IMR-90 (cell line): ENCODE measurements at regions not wholly inside any gene's neighbourhood (a gene's known extent, or its start where the extent isn't known, plus 50 kb on each side); places are given as distances from the start of the nearest gene placed in this dataset.

Source experiments
- ATAC-seq: fragments of 200-7000 bp; cut with Tn5 transposase; 2 replicates; pipeline ENCODE4 v1.9.1; 2020; ENCODE audit warnings: low read depth, mild to moderate bottlenecking, moderate library complexity
- BruUV-seq: library from RNA; stranded (reverse); fragments of 400-500 nt; replicated peaks from 2 replicates; lab custom pipeline; 2021; lab: Mats Ljungman, UMichigan
- CTCF ChIA-PET: fragments of 300-600 bp; formaldehyde crosslinking; extraction: SDS; loops from one replicate; lab custom pipeline; 2021; ENCODE audit warnings: antibody characterized with exemption; lab: Yijun Ruan, JAX
- POLR2A ChIA-PET: fragments of 300-600 bp; sonication (Branson Sonifier 250); formaldehyde crosslinking; loops from one replicate; lab custom pipeline; 2022; ENCODE audit warnings: antibody characterized with exemption; ENCODE audit not compliant: unreplicated experiment; lab: Charles Lee
- DNase-seq: peaks from one replicate; pipeline ENCODE4 v3.0.0; 2013
- H2AFZ ChIP-seq: replicated peaks from 2 replicates; pipeline ENCODE3; 2013; ENCODE audit warnings: low read length, mild to moderate bottlenecking; ENCODE audit not compliant: poor library complexity
- H2AK5ac ChIP-seq: 2 replicates; pipeline ENCODE4 v1.6.1; 2013; ENCODE audit warnings: low read depth, low read length, inconsistent platforms
- H2AK9ac ChIP-seq: replicated peaks from 2 replicates; pipeline ENCODE3; 2013; ENCODE audit warnings: mild to moderate bottlenecking, low read depth, low read length, moderate library complexity; ENCODE audit not compliant: poor library complexity
- H2BK120ac ChIP-seq: 2 replicates; pipeline ENCODE4 v1.6.1; 2013; ENCODE audit warnings: low read depth, low read length, inconsistent platforms
- H2BK15ac ChIP-seq: 3 replicates; pipeline ENCODE4 v1.6.1; 2013; ENCODE audit warnings: low read depth, low read length, inconsistent platforms
- H2BK20ac ChIP-seq: 2 replicates; pipeline ENCODE4 v1.6.1; 2013; ENCODE audit warnings: low read depth, mild to moderate bottlenecking, inconsistent platforms, low read length, moderate library complexity
- H2BK5ac ChIP-seq: 2 replicates; pipeline ENCODE4 v1.6.1; 2013; ENCODE audit warnings: mild to moderate bottlenecking, low read depth, low read length, inconsistent platforms; ENCODE audit not compliant: poor library complexity, severe bottlenecking
- H3K14ac ChIP-seq: replicated peaks from 2 replicates; pipeline ENCODE4 v1.6.1; 2013; ENCODE audit warnings: low read depth, low read length, inconsistent platforms
- H3K18ac ChIP-seq: 2 replicates; pipeline ENCODE4 v1.6.1; 2013; ENCODE audit warnings: low read depth, low read length, control low read depth
- H3K23ac ChIP-seq: 2 replicates; pipeline ENCODE4 v1.6.1; 2013; ENCODE audit warnings: low read depth, low read length, inconsistent platforms
- H3K27ac ChIP-seq: 2 replicates; pipeline ENCODE4 v1.5.1; 2013; ENCODE audit warnings: mild to moderate bottlenecking, control low read depth, low read length; ENCODE audit not compliant: insufficient read depth
- H3K27me3 ChIP-seq: 2 replicates; pipeline ENCODE4 v1.6.1; 2013; ENCODE audit warnings: low read length; ENCODE audit not compliant: control insufficient read depth, insufficient read depth
- H3K36me3 ChIP-seq: 2 replicates; pipeline ENCODE4 v1.6.1; 2013; ENCODE audit warnings: low read length, mixed read lengths; ENCODE audit not compliant: control insufficient read depth, insufficient read depth
- H3K4ac ChIP-seq: 2 replicates; pipeline ENCODE4 v1.6.1; 2013; ENCODE audit warnings: low read depth, low read length, inconsistent platforms
- H3K4me1 ChIP-seq: 2 replicates; pipeline ENCODE4 v1.6.1; 2013; ENCODE audit warnings: low read length, mixed read lengths; ENCODE audit not compliant: control insufficient read depth, insufficient read depth
- H3K4me2 ChIP-seq: 2 replicates; pipeline ENCODE4 v1.6.1; 2013; ENCODE audit warnings: low read depth, mild to moderate bottlenecking, control low read depth, low read length, moderate library complexity
- H3K4me3 ChIP-seq: 2 replicates; pipeline ENCODE4 v1.5.1; 2013; ENCODE audit warnings: low read depth, mild to moderate bottlenecking, control low read depth, low read length, moderate library complexity; ENCODE audit not compliant: insufficient read depth
- H3K56ac ChIP-seq: 2 replicates; pipeline ENCODE4 v1.6.1; 2013; ENCODE audit warnings: low read length, inconsistent platforms; ENCODE audit not compliant: insufficient read depth; ENCODE audit errors: extremely low read depth
- H3K79me1 ChIP-seq, 2 experiments: 2 replicates each; pipeline ENCODE4 v1.6.1; 2013; ENCODE audit warnings: low read length in 2 of 2, inconsistent platforms in 1 of 2, low read depth in 1 of 2
- H3K9ac ChIP-seq: 2 replicates; pipeline ENCODE4 v1.6.1; 2013; ENCODE audit warnings: low read depth, low read length, control low read depth
- H3K9me1 ChIP-seq: 2 replicates; pipeline ENCODE4 v1.6.1; 2013; ENCODE audit warnings: low read length, inconsistent platforms; ENCODE audit not compliant: insufficient read depth
- H3K9me3 ChIP-seq: 2 replicates; pipeline ENCODE4 v1.6.1; 2013; ENCODE audit warnings: low read length; ENCODE audit not compliant: control insufficient read depth, insufficient read depth
- H4K20me1 ChIP-seq: 2 replicates; pipeline ENCODE4 v1.6.1; 2013; ENCODE audit warnings: low read length, inconsistent platforms; ENCODE audit not compliant: insufficient read depth
- H4K5ac ChIP-seq: 2 replicates; pipeline ENCODE4 v1.6.1; 2013; ENCODE audit warnings: mild to moderate bottlenecking, low read depth, low read length, control low read depth
- H4K8ac ChIP-seq, 2 experiments: 2 replicates each; pipeline ENCODE4 v1.6.1; 2013; ENCODE audit warnings: low read depth in 2 of 2, low read length in 2 of 2, control low read depth in 1 of 2, inconsistent platforms in 1 of 2
- H4K91ac ChIP-seq: 2 replicates; pipeline ENCODE4 v1.6.1; 2013; ENCODE audit warnings: low read depth, low read length, inconsistent platforms; ENCODE audit not compliant: insufficient read depth
- BHLHE40 ChIP-seq: fragments of 150-350 bp; IDR thresholded peaks from 2 replicates; pipeline ENCODE4 v1.6.1; 2016; ENCODE audit warnings: mild to moderate bottlenecking, low read depth, low read length
- CEBPB ChIP-seq: IDR thresholded peaks from 2 replicates; pipeline ENCODE4 v1.6.1; 2012; ENCODE audit warnings: low read depth, low read length, improper control_type of control experiment
- CHD1 ChIP-seq: IDR thresholded peaks from 2 replicates; pipeline ENCODE4 v1.6.1; 2012; ENCODE audit warnings: low read depth, low read length, improper control_type of control experiment
- CTCF ChIP-seq: conservative IDR thresholded peaks from 2 replicates; pipeline ENCODE4 v1.5.1; 2012; ENCODE audit warnings: mild to moderate bottlenecking, low read depth, low read length, improper control_type of control experiment
- ELK1 ChIP-seq: fragments of 150-350 bp; IDR thresholded peaks from 2 replicates; pipeline ENCODE4 v1.6.1; 2016; ENCODE audit warnings: low read depth, mild to moderate bottlenecking, low read length, moderate library complexity, borderline replicate concordance
- FOS ChIP-seq: fragments of 150-350 bp; IDR thresholded peaks from 2 replicates; pipeline ENCODE4 v1.6.1; 2016; ENCODE audit warnings: low read depth, low read length
- MAFK ChIP-seq: IDR thresholded peaks from 2 replicates; pipeline ENCODE4 v1.6.1; 2012; ENCODE audit warnings: low read depth, low read length, improper control_type of control experiment
- MAZ ChIP-seq: IDR thresholded peaks from 2 replicates; pipeline ENCODE4 v1.6.1; 2012; ENCODE audit warnings: low read depth, mild to moderate bottlenecking, low read length, improper control_type of control experiment, moderate library complexity, borderline replicate concordance
- MXI1 ChIP-seq: IDR thresholded peaks from 2 replicates; pipeline ENCODE4 v1.6.1; 2012; ENCODE audit warnings: low read depth, mild to moderate bottlenecking, low read length, moderate library complexity, borderline replicate concordance
- NFE2L2 ChIP-seq: fragments of 150-350 bp; IDR thresholded peaks from 2 replicates; pipeline ENCODE4 v1.6.1; 2016; ENCODE audit warnings: low read depth, mild to moderate bottlenecking, low read length
- POLR2A ChIP-seq: IDR thresholded peaks from 2 replicates; pipeline ENCODE4 v1.6.1; 2012; ENCODE audit warnings: mild to moderate bottlenecking, low read depth, low read length
- RAD21 ChIP-seq: IDR thresholded peaks from 2 replicates; pipeline ENCODE4 v1.6.1; 2012; ENCODE audit warnings: low read length, improper control_type of control experiment
- RCOR1 ChIP-seq: IDR thresholded peaks from 2 replicates; pipeline ENCODE4 v1.6.1; 2012; ENCODE audit warnings: mild to moderate bottlenecking, low read length, improper control_type of control experiment; ENCODE audit not compliant: insufficient replicate concordance
- RFX5 ChIP-seq: IDR thresholded peaks from 2 replicates; pipeline ENCODE4 v1.8.0; 2012; ENCODE audit warnings: low read depth, mild to moderate bottlenecking, low read length, moderate library complexity
- SMC3 ChIP-seq: fragments of 150-350 bp; IDR thresholded peaks from 2 replicates; pipeline ENCODE4 v1.6.1; 2016; ENCODE audit warnings: low read depth, mild to moderate bottlenecking, antibody characterized with exemption, low read length, moderate library complexity
- USF2 ChIP-seq: fragments of 150-350 bp; IDR thresholded peaks from 2 replicates; pipeline ENCODE4 v1.6.1; 2017; ENCODE audit warnings: mild to moderate bottlenecking, antibody characterized with exemption, low read length, low read depth
- WGBS, 2 experiments: methylation state at CpG; one replicate each; pipeline versions ENCODE4 v1.1.5 to v1.1.7; 2013; ENCODE audit warnings: missing lambda C conversion rate in 2 of 2; ENCODE audit not compliant: insufficient read length in 1 of 2; ENCODE audit errors: extremely low coverage in 2 of 2; 5-methylcytosine and 5-hydroxymethylcytosine counted together
- dilution Hi-C: fragments of 300-500 bp; cut with HindIII; formaldehyde crosslinking; loops from one replicate; pipeline ENCODE4 v1.14.3; 2018; ENCODE audit warnings: low sequenced_read_pairs; ENCODE audit not compliant: unreplicated experiment
- in situ Hi-C: fragments of 300-500 bp; cut with MboI; formaldehyde crosslinking; loops from 3 replicates; pipeline ENCODE4 v1.14.3; 2019; ENCODE audit warnings: low sequenced_read_pairs, inconsistent platforms, mixed read lengths
- intact Hi-C: fragments of 100-400 bp; cut with micrococcal nuclease; formaldehyde crosslinking; loops from 2 replicates; pipeline ENCODE4 v1.10.0; 2022

- Histone ChIP-seq H3K18ac (no peak overlapping the region), H3K9me3 (no peaks in the 10 kb centered on the region), H2BK120ac (no peak overlapping the region), H3K27me3 (no peaks in the 10 kb centered on the region), H3K4me2 (no peak overlapping the region), H3K23ac (no peak overlapping the region), H4K91ac (no peak overlapping the region), H2BK20ac (no peak overlapping the region), H2AFZ (no peak overlapping the region), H3K14ac (no peak overlapping the region), H4K8ac (no peak overlapping the region), H2BK15ac (no peak overlapping the region), H3K4me3 (no peak overlapping the region), H2AK9ac (no peak overlapping the region), H3K79me1 (no peaks in the 10 kb centered on the region), H2AK5ac (no peak overlapping the region), H2BK5ac (no peak overlapping the region), H3K9ac (no peak overlapping the region), H3K27ac (no peak overlapping the region), H4K5ac (no peak overlapping the region), H3K9me1 (no peaks in the 10 kb centered on the region), H3K56ac (no peak overlapping the region), H3K36me3 (no peaks in the 10 kb centered on the region), H4K20me1 (no peaks in the 10 kb centered on the region), H3K4me1 (no peaks in the 10 kb centered on the region), H3K4ac (no peak overlapping the region)
- ChIA-PET CTCF (no interaction called here), POLR2A (no interaction called here)
- WGBS, 2 experiments = no CpG with 5 or more reads among the region's 5 CpGs
- intact Hi-C loops = no loop called here
- in situ Hi-C loops = no loop called here
- BruUV-seq = no TSS peak
- dilution Hi-C loops = no loop called here
- DNase-seq = no peak
- ATAC-seq = no peak
- TF ChIP-seq CEBPB (no peak), RCOR1 (no peak), FOS (no peak), MXI1 (no peak), MAZ (no peak), RFX5 (no peak), MAFK (no peak), ELK1 (no peak), CHD1 (no peak), CTCF (no peak), NFE2L2 (no peak), RAD21 (no peak), USF2 (no peak), SMC3 (no peak), BHLHE40 (no peak), POLR2A (no peak)
Observed at GRCh38 chr9:90442723-90443122, 199.9 kb downstream of the DIRAS2 start.
